ENCODE measurements at regions not wholly inside any gene's neighbourhood (a gene's known extent, or its start where the extent isn't known, plus 50 kb on each side); places are given as distances from the start of the nearest gene placed in this dataset.

- DNase-seq (ENCODE audit: low spot score): no peak
Observed at GRCh38 chr9:13896922-13897835, 416.8 kb downstream of the NFIB start.

- DNase-seq (ENCODE audit: low spot score): no peak
Observed at GRCh38 chr9:13896047-13896446, 417.9 kb downstream of the NFIB start.

GRCh38 chr9:13885258-13885657 lies 428.7 kb downstream of the NFIB start:
- DNase-seq (ENCODE audit: low spot score): no peak

GRCh38 chr9:13879981-13880380 lies 434.0 kb downstream of the NFIB start:
- peak; percentile 13 for DNase-seq (ENCODE audit: low spot score)

- DNase-seq (ENCODE audit: low spot score): no peak
Observed at GRCh38 chr9:13879011-13879410, 434.9 kb downstream of the NFIB start.

- no peak for DNase-seq (ENCODE audit: low spot score)
Observed at GRCh38 chr9:13878241-13878711, 435.7 kb downstream of the NFIB start.

- no peak for DNase-seq (ENCODE audit: low spot score)
Observed at GRCh38 chr9:13876741-13877140, 437.2 kb downstream of the NFIB start.

GRCh38 chr9:13873203-13873602 lies 440.7 kb downstream of the NFIB start:
- no peak for DNase-seq (ENCODE audit: low spot score)

GRCh38 chr9:13868336-13868735 lies 445.6 kb downstream of the NFIB start:
- DNase-seq (ENCODE audit: low spot score): no peak

- DNase-seq (ENCODE audit: low spot score): no peak
Observed at GRCh38 chr9:13865869-13866268, 448.1 kb downstream of the NFIB start.

GRCh38 chr9:13863112-13863511 lies 450.8 kb downstream of the NFIB start:
- DNase-seq (ENCODE audit: low spot score): no peak

GRCh38 chr9:13862654-13863053 lies 451.3 kb downstream of the NFIB start:
- DNase-seq (ENCODE audit: low spot score): no peak

- no peak for DNase-seq (ENCODE audit: low spot score)
Observed at GRCh38 chr9:13860946-13861640, 452.8 kb downstream of the NFIB start.

- DNase-seq (ENCODE audit: low spot score): no peak
Observed at GRCh38 chr9:13860019-13860418, 453.9 kb downstream of the NFIB start.

GRCh38 chr9:13857521-13857920 lies 456.4 kb downstream of the NFIB start:
- peak; percentile 39 for DNase-seq (ENCODE audit: low spot score)

- peak; percentile 13 for DNase-seq (ENCODE audit: low spot score)
Observed at GRCh38 chr9:13847270-13847669, 466.7 kb downstream of the NFIB start.

GRCh38 chr9:13845460-13845859 lies 468.5 kb downstream of the NFIB start:
- DNase-seq (ENCODE audit: low spot score): no peak

GRCh38 chr9:13841746-13842462 lies 472.0 kb downstream of the NFIB start:
- DNase-seq (ENCODE audit: low spot score): no peak

GRCh38 chr9:13832446-13832845 lies 481.5 kb downstream of the NFIB start:
- DNase-seq (ENCODE audit: low spot score): no peak

GRCh38 chr9:13823026-13823425 lies 490.9 kb downstream of the NFIB start:
- DNase-seq (ENCODE audit: low spot score): peak; percentile 57

GRCh38 chr9:13817754-13818278 lies 496.1 kb downstream of the NFIB start:
- DNase-seq (ENCODE audit: low spot score): peak; percentile 25

- DNase-seq (ENCODE audit: low spot score): no peak
Observed at GRCh38 chr9:13816837-13817236, 497.1 kb downstream of the NFIB start.

Measured in AG20443 (cell line).